ENCODE measurements at regions not wholly inside any gene's neighbourhood (a gene's known extent, or its start where the extent isn't known, plus 50 kb on each side); places are given as distances from the start of the nearest gene placed in this dataset.

DNA sequence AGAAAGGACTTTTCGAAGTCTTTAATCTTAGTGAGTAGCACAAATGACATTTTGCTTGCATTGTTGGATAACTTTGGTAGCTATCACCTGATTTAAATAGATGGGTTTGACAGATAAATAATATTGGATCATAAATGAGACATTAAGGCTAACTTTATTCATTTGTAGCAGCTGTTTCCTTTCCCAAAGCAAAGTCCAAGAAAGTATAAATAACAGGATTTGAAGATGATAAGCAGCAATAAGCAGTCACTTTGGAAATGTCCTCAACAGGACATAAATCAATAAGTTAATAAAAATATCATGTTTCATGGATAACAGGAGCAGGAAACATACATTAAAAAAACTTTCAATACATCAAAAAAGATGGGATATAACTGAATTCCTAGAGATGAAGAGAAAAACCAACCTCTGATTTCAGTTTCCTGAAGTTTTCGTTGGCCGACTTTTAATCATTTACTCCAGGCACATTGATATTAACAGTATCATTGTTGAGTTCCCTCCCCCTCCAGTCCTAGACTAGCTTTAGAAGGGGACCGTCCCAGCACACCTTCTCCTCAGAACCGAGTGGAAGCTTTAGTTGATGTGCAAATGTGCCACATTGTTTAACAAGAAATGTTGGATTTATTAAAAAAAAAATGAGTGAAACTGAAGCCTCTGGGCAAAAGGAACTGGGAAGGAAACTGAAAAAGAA is 169.9 kb upstream of the AGA start:
- TF ChIP-seq, protein P1, sequence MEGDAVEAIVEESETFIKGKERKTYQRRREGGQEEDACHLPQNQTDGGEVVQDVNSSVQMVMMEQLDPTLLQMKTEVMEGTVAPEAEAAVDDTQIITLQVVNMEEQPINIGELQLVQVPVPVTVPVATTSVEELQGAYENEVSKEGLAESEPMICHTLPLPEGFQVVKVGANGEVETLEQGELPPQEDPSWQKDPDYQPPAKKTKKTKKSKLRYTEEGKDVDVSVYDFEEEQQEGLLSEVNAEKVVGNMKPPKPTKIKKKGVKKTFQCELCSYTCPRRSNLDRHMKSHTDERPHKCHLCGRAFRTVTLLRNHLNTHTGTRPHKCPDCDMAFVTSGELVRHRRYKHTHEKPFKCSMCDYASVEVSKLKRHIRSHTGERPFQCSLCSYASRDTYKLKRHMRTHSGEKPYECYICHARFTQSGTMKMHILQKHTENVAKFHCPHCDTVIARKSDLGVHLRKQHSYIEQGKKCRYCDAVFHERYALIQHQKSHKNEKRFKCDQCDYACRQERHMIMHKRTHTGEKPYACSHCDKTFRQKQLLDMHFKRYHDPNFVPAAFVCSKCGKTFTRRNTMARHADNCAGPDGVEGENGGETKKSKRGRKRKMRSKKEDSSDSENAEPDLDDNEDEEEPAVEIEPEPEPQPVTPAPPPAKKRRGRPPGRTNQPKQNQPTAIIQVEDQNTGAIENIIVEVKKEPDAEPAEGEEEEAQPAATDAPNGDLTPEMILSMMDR (IDR thresholded peaks at IDR 0.05; ENCODE audit: insufficient read depth, low read depth, low read length), result no peak
- TF ChIP-seq EZH2 (IDR thresholded peaks at IDR 0.05; ENCODE audit: insufficient read depth, low read length), result no peak
